WTC11 (cell line): ENCODE measurements at regions not wholly inside any gene's neighbourhood (a gene's known extent, or its start where the extent isn't known, plus 50 kb on each side); places are given as distances from the start of the nearest gene placed in this dataset.

Experiments used
- ATAC-seq: fragments of 200-7000 bp; cut with Tn5 transposase; 2 replicates; pipeline ENCODE4 v1.10.0; 2021; ENCODE audit warnings: mild to moderate bottlenecking, moderate library complexity
- CTCF ChIA-PET: fragments of 300-600 bp; sonication (Branson Sonifier 250); formaldehyde crosslinking; loops from one replicate; lab custom pipeline; 2021; ENCODE audit warnings: antibody characterized with exemption; lab: Charles Lee
- POLR2A ChIA-PET: fragments of 350-600 bp; sonication (Branson Sonifier 250); formaldehyde crosslinking; loops from one replicate; lab custom pipeline; 2021; ENCODE audit warnings: antibody characterized with exemption; lab: Charles Lee
- DNase-seq: peaks from one replicate; pipeline ENCODE4 v3.0.0; 2021; ENCODE audit warnings: low spot score
- H3K27ac Mint-ChIP-seq: 2 replicates; pipeline ENCODE4 v1.8.0; 2021; ENCODE audit warnings: mixed read lengths
- H3K27me3 Mint-ChIP-seq: 2 replicates; pipeline ENCODE4 v1.8.0; 2021; ENCODE audit warnings: low read depth, mild to moderate bottlenecking, moderate library complexity, mixed read lengths
- H3K36me3 Mint-ChIP-seq: 2 replicates; pipeline ENCODE4 v1.8.0; 2021; ENCODE audit warnings: mixed read lengths
- H3K4me1 Mint-ChIP-seq: 2 replicates; pipeline ENCODE4 v1.8.0; 2022; ENCODE audit warnings: mixed read lengths
- H3K4me3 Mint-ChIP-seq: 2 replicates; pipeline ENCODE4 v1.8.0; 2021; ENCODE audit warnings: mild to moderate bottlenecking, moderate library complexity, mixed read lengths
- H3K9me3 Mint-ChIP-seq: 2 replicates; pipeline ENCODE4 v1.8.0; 2021; ENCODE audit warnings: mixed read lengths
- CBFB ChIP-seq: sonication (generic); formaldehyde crosslinking; IDR thresholded peaks from 2 replicates; pipeline ENCODE4 v1.8.1; 2022; ENCODE audit warnings: mild to moderate bottlenecking, low read depth, missing genetic modification reagents
- JUN ChIP-seq: sonication (generic); formaldehyde crosslinking; IDR thresholded peaks from 2 replicates; pipeline ENCODE4 v1.8.0; 2023; ENCODE audit warnings: mild to moderate bottlenecking, missing genetic modification reagents
- MYBL2 ChIP-seq: sonication (generic); formaldehyde crosslinking; IDR thresholded peaks from 2 replicates; pipeline ENCODE4 v1.8.1; 2023; ENCODE audit warnings: mild to moderate bottlenecking, moderate library complexity, missing genetic modification reagents
- NR2C2 ChIP-seq: sonication (generic); formaldehyde crosslinking; IDR thresholded peaks from 2 replicates; pipeline ENCODE4 v1.8.0; 2022; ENCODE audit warnings: mild to moderate bottlenecking, missing genetic modification reagents
- ZNF138 ChIP-seq: sonication (generic); formaldehyde crosslinking; conservative IDR thresholded peaks from 2 replicates; pipeline ENCODE4 v1.8.1; 2022; ENCODE audit warnings: mild to moderate bottlenecking, moderate library complexity, missing genetic modification reagents
- ZNF423 ChIP-seq: fragments of 250-450 bp; sonication (Bioruptor Pico); IDR thresholded peaks from 2 replicates; pipeline ENCODE4 v2.1.2; 2022; ENCODE audit warnings: mild to moderate bottlenecking, moderate library complexity
- TF ChIP-seq, protein P1 (sequence below): sonication (generic); formaldehyde crosslinking; conservative IDR thresholded peaks from 2 replicates; pipeline ENCODE4 v1.8.1; 2022; ENCODE audit warnings: mild to moderate bottlenecking, missing genetic modification reagents
- TF ChIP-seq, protein P2 (sequence below): sonication (generic); formaldehyde crosslinking; conservative IDR thresholded peaks from 2 replicates; pipeline ENCODE4 v1.8.1; 2023; ENCODE audit warnings: mild to moderate bottlenecking, low read depth, missing genetic modification reagents, moderate library complexity
- TF ChIP-seq, protein P3 (sequence below): sonication (generic); formaldehyde crosslinking; IDR thresholded peaks from 2 replicates; pipeline ENCODE4 v1.8.0; 2022; ENCODE audit warnings: mild to moderate bottlenecking, missing genetic modification reagents
- TF ChIP-seq, protein P4 (sequence below): sonication (generic); formaldehyde crosslinking; IDR thresholded peaks from 2 replicates; pipeline ENCODE4 v1.8.0; 2022; ENCODE audit warnings: missing genetic modification reagents
- TF ChIP-seq, protein P5 (sequence below): sonication (generic); formaldehyde crosslinking; IDR thresholded peaks from 2 replicates; pipeline ENCODE4 v1.8.0; 2023; ENCODE audit warnings: mild to moderate bottlenecking, missing genetic modification reagents
- TF ChIP-seq, protein P6 (sequence below): fragments of 250-450 bp; sonication (Bioruptor Pico); IDR thresholded peaks from 2 replicates; pipeline ENCODE4 v1.9.0; 2021; ENCODE audit warnings: moderate library complexity, mild to moderate bottlenecking, inconsistent platforms, borderline replicate concordance
- TF ChIP-seq, protein P7 (sequence below): sonication (generic); formaldehyde crosslinking; IDR thresholded peaks from 2 replicates; pipeline ENCODE4 v1.8.1; 2022; ENCODE audit warnings: missing genetic modification reagents, borderline replicate concordance
- TF ChIP-seq, protein P8 (sequence below): fragments of 250-450 bp; sonication (Bioruptor Pico); IDR thresholded peaks from 2 replicates; pipeline ENCODE4 v2.1.2; 2022; ENCODE audit warnings: mild to moderate bottlenecking, moderate library complexity
- TF ChIP-seq, protein P9 (sequence below): sonication (generic); formaldehyde crosslinking; IDR thresholded peaks from 2 replicates; pipeline ENCODE4 v1.8.0; 2023; ENCODE audit warnings: missing genetic modification reagents
- TF ChIP-seq, protein P10 (sequence below): sonication (generic); formaldehyde crosslinking; IDR thresholded peaks from 2 replicates; pipeline ENCODE4 v1.8.1; 2022; ENCODE audit warnings: mild to moderate bottlenecking, moderate library complexity, missing genetic modification reagents

DNA sequence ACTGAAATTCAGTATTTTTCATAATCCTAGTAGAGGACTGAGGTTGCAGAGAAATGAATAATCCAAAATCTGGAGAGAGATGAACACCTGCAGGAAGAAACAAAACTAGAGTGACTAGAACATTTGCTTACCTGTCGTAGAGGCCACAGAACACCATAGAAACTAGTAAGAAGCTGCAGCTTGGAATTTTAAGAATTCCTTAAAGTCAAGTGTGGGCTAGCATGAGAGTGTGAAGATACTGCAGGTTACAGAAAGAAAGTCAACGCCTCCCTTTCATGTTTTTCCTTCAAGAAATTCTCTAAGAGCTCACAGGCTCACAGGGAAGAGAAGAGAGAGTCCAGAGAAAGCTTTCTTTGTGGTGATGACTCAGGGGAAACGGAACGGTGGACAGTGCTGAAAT is 633.7 kb downstream of the LRRIQ3 start:
- Mint-ChIP-seq H3K4me1 (peaks cover 8% of the 10 kb centered on the region), H3K9me3 (peaks cover 41% of the 10 kb centered on the region), H3K36me3 (peaks cover 15% of the 10 kb centered on the region), H3K4me3 (no peak overlapping the region), H3K27me3 (no peaks in the 10 kb centered on the region), H3K27ac (peak overlapping the region; percentile 62)
- TF ChIP-seq, protein P1, sequence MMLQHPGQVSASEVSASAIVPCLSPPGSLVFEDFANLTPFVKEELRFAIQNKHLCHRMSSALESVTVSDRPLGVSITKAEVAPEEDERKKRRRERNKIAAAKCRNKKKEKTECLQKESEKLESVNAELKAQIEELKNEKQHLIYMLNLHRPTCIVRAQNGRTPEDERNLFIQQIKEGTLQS (CRISPR knock-in tag): no peak
- peak; percentile 72 for ATAC-seq
- POLR2A ChIA-PET: no interaction called here
- DNase-seq: no peak
- CTCF ChIA-PET: no interaction called here

DNA sequence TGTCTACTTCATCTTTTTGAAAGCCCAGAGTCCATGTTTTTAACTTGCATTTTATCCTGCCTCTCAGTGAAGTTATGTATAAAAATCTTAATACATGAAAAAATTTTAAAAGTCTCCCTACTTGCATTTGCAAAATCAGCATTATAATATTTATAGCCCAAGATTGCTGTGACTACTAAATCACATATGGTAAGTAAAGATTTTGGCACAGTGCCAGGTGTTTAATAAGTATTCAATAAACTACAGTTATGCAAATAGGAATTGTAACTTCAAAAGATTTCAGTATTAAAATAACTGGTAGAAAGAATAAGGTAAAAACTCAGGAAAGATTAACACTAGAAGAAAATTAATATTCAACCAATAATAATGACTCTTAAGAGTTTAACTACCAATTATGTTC is 641.7 kb downstream of the LRRIQ3 start:
- peaks cover 39% of the 10 kb centered on the region for H3K9me3 Mint-ChIP-seq
- H3K4me1 Mint-ChIP-seq: no peaks in the 10 kb centered on the region
- DNase-seq: no peak
- CTCF ChIA-PET: no interaction called here
- no peak for ATAC-seq
- H3K36me3 Mint-ChIP-seq: peaks cover 30% of the 10 kb centered on the region
- no peak overlapping the region for H3K27ac Mint-ChIP-seq
- H3K4me3 Mint-ChIP-seq: no peak overlapping the region
- no peaks in the 10 kb centered on the region for H3K27me3 Mint-ChIP-seq
- POLR2A ChIA-PET: no interaction called here
- TF ChIP-seq, protein P2, sequence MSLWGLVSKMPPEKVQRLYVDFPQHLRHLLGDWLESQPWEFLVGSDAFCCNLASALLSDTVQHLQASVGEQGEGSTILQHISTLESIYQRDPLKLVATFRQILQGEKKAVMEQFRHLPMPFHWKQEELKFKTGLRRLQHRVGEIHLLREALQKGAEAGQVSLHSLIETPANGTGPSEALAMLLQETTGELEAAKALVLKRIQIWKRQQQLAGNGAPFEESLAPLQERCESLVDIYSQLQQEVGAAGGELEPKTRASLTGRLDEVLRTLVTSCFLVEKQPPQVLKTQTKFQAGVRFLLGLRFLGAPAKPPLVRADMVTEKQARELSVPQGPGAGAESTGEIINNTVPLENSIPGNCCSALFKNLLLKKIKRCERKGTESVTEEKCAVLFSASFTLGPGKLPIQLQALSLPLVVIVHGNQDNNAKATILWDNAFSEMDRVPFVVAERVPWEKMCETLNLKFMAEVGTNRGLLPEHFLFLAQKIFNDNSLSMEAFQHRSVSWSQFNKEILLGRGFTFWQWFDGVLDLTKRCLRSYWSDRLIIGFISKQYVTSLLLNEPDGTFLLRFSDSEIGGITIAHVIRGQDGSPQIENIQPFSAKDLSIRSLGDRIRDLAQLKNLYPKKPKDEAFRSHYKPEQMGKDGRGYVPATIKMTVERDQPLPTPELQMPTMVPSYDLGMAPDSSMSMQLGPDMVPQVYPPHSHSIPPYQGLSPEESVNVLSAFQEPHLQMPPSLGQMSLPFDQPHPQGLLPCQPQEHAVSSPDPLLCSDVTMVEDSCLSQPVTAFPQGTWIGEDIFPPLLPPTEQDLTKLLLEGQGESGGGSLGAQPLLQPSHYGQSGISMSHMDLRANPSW (CRISPR knock-in tag): no peak
- TF ChIP-seq, protein P3, sequence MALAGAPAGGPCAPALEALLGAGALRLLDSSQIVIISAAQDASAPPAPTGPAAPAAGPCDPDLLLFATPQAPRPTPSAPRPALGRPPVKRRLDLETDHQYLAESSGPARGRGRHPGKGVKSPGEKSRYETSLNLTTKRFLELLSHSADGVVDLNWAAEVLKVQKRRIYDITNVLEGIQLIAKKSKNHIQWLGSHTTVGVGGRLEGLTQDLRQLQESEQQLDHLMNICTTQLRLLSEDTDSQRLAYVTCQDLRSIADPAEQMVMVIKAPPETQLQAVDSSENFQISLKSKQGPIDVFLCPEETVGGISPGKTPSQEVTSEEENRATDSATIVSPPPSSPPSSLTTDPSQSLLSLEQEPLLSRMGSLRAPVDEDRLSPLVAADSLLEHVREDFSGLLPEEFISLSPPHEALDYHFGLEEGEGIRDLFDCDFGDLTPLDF (CRISPR knock-in tag): no peak
- no peak for TF ChIP-seq JUN (CRISPR knock-in tag)
- TF ChIP-seq, protein P4, sequence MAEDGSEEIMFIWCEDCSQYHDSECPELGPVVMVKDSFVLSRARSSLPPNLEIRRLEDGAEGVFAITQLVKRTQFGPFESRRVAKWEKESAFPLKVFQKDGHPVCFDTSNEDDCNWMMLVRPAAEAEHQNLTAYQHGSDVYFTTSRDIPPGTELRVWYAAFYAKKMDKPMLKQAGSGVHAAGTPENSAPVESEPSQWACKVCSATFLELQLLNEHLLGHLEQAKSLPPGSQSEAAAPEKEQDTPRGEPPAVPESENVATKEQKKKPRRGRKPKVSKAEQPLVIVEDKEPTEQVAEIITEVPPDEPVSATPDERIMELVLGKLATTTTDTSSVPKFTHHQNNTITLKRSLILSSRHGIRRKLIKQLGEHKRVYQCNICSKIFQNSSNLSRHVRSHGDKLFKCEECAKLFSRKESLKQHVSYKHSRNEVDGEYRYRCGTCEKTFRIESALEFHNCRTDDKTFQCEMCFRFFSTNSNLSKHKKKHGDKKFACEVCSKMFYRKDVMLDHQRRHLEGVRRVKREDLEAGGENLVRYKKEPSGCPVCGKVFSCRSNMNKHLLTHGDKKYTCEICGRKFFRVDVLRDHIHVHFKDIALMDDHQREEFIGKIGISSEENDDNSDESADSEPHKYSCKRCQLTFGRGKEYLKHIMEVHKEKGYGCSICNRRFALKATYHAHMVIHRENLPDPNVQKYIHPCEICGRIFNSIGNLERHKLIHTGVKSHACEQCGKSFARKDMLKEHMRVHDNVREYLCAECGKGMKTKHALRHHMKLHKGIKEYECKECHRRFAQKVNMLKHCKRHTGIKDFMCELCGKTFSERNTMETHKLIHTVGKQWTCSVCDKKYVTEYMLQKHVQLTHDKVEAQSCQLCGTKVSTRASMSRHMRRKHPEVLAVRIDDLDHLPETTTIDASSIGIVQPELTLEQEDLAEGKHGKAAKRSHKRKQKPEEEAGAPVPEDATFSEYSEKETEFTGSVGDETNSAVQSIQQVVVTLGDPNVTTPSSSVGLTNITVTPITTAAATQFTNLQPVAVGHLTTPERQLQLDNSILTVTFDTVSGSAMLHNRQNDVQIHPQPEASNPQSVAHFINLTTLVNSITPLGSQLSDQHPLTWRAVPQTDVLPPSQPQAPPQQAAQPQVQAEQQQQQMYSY (CRISPR knock-in tag): no peak
- TF ChIP-seq, protein P5, sequence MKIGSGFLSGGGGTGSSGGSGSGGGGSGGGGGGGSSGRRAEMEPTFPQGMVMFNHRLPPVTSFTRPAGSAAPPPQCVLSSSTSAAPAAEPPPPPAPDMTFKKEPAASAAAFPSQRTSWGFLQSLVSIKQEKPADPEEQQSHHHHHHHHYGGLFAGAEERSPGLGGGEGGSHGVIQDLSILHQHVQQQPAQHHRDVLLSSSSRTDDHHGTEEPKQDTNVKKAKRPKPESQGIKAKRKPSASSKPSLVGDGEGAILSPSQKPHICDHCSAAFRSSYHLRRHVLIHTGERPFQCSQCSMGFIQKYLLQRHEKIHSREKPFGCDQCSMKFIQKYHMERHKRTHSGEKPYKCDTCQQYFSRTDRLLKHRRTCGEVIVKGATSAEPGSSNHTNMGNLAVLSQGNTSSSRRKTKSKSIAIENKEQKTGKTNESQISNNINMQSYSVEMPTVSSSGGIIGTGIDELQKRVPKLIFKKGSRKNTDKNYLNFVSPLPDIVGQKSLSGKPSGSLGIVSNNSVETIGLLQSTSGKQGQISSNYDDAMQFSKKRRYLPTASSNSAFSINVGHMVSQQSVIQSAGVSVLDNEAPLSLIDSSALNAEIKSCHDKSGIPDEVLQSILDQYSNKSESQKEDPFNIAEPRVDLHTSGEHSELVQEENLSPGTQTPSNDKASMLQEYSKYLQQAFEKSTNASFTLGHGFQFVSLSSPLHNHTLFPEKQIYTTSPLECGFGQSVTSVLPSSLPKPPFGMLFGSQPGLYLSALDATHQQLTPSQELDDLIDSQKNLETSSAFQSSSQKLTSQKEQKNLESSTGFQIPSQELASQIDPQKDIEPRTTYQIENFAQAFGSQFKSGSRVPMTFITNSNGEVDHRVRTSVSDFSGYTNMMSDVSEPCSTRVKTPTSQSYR (CRISPR knock-in tag): no peak
- TF ChIP-seq, protein P6, sequence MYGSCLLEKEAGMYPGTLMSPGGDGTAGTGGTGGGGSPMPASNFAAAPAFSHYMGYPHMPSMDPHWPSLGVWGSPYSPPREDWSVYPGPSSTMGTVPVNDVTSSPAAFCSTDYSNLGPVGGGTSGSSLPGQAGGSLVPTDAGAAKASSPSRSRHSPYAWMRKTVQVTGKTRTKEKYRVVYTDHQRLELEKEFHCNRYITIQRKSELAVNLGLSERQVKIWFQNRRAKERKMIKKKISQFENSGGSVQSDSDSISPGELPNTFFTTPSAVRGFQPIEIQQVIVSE (CRISPR knock-in tag): no peak
- TF ChIP-seq MYBL2 (CRISPR knock-in tag): no peak
- no peak for TF ChIP-seq ZNF423 (CRISPR knock-in tag)
- TF ChIP-seq, protein P7, sequence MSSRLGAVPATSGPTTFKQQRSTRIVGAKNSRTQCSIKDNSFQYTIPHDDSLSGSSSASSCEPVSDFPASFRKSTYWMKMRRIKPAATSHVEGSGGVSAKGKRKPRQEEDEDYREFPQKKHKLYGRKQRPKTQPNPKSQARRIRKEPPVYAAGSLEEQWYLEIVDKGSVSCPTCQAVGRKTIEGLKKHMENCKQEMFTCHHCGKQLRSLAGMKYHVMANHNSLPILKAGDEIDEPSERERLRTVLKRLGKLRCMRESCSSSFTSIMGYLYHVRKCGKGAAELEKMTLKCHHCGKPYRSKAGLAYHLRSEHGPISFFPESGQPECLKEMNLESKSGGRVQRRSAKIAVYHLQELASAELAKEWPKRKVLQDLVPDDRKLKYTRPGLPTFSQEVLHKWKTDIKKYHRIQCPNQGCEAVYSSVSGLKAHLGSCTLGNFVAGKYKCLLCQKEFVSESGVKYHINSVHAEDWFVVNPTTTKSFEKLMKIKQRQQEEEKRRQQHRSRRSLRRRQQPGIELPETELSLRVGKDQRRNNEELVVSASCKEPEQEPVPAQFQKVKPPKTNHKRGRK (CRISPR knock-in tag): no peak
- TF ChIP-seq NR2C2 (CRISPR knock-in tag): no peak
- no peak for TF ChIP-seq ZNF138 (CRISPR knock-in tag)
- TF ChIP-seq, protein P8, sequence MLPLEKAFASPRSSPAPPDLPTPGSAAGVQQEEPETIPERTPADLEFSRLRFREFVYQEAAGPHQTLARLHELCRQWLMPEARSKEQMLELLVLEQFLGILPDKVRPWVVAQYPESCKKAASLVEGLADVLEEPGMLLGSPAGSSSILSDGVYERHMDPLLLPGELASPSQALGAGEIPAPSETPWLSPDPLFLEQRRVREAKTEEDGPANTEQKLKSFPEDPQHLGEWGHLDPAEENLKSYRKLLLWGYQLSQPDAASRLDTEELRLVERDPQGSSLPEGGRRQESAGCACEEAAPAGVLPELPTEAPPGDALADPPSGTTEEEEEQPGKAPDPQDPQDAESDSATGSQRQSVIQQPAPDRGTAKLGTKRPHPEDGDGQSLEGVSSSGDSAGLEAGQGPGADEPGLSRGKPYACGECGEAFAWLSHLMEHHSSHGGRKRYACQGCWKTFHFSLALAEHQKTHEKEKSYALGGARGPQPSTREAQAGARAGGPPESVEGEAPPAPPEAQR (CRISPR knock-in tag): no peak
- TF ChIP-seq, protein P9, sequence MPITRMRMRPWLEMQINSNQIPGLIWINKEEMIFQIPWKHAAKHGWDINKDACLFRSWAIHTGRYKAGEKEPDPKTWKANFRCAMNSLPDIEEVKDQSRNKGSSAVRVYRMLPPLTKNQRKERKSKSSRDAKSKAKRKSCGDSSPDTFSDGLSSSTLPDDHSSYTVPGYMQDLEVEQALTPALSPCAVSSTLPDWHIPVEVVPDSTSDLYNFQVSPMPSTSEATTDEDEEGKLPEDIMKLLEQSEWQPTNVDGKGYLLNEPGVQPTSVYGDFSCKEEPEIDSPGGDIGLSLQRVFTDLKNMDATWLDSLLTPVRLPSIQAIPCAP (CRISPR knock-in tag): no peak
- no peak for TF ChIP-seq CBFB (CRISPR knock-in tag)
- TF ChIP-seq, protein P10, sequence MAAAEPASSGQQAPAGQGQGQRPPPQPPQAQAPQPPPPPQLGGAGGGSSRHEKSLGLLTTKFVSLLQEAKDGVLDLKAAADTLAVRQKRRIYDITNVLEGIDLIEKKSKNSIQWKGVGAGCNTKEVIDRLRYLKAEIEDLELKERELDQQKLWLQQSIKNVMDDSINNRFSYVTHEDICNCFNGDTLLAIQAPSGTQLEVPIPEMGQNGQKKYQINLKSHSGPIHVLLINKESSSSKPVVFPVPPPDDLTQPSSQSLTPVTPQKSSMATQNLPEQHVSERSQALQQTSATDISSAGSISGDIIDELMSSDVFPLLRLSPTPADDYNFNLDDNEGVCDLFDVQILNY: no peak
